LNCAP (cell line): ENCODE measurements at regions not wholly inside any gene's neighbourhood (a gene's known extent, or its start where the extent isn't known, plus 50 kb on each side); places are given as distances from the start of the nearest gene placed in this dataset.

Experiments
- CTCF ChIP-seq: fragments of 450-650 bp; IDR thresholded peaks from 2 replicates; pipeline ENCODE4 v1.5.1; 2017; ENCODE audit warnings: mild to moderate bottlenecking

- TF ChIP-seq CTCF, result no peak
These were observed 287.7 kb upstream of the MAD2L1 start for GRCh38 chr4:120354381-120354780.

GRCh38 chr4:120353235-120353634 lies 286.6 kb upstream of the MAD2L1 start:
- TF ChIP-seq CTCF, result no peak

- TF ChIP-seq CTCF, result no peak
These were observed 286.1 kb upstream of the MAD2L1 start for GRCh38 chr4:120352739-120353138.

- no peak for TF ChIP-seq CTCF
These were observed 282.3 kb upstream of the MAD2L1 start for GRCh38 chr4:120348948-120349347.

GRCh38 chr4:120348521-120348920 lies 281.9 kb upstream of the MAD2L1 start:
- no peak for TF ChIP-seq CTCF

- no peak for TF ChIP-seq CTCF
These were observed 265.1 kb upstream of the MAD2L1 start for GRCh38 chr4:120331486-120332370.

- TF ChIP-seq CTCF, result no peak
These were observed 262.7 kb upstream of the MAD2L1 start for GRCh38 chr4:120329386-120329785.
